HG03457 (cell line): ENCODE measurements at regions not wholly inside any gene's neighbourhood (a gene's known extent, or its start where the extent isn't known, plus 50 kb on each side); places are given as distances from the start of the nearest gene placed in this dataset.

Experiments
- ATAC-seq: cut with Tn5 transposase; IDR thresholded peaks from one replicate; pipeline ENCODE4 v1.9.1; 2021; ENCODE audit warnings: moderate number of reproducible peaks; ENCODE audit not compliant: unreplicated experiment

DNA sequence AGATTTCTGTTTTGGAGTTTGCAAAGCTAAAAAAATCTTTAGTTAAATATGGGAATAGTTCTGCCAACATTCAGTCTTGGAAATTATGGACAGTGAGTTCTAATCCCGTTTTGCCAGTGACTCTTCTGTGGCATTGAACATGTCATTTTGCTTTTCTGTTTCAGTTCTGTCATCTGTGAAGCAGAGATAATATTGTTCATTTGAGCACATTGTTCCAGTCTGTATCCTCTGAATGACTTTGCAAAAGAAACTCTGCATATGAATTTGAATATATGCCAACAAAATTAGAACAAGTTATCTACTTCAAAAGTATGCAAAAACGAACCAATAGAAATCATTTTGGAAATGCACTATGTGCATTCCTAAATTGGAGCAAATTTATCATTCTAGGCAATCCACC lies 746.0 kb upstream of the POT1 start:
- ATAC-seq, result no peak

DNA sequence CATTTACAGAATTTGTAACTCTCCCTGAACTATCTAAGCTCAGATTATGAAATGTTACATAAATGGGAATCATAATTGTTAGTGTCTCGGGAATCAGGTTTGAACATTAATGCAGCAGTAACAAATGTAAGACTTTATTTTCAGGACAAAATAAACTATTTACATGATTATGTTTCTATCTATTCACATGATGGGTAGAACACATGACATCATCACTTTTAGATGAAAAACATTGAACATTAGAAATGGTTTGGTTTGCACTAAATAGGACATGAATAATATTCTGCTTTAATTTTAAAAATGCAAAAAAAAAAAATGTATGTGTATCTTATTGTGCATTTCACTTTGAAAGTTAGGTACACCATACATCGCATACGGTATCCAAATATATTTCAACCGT lies 745.5 kb upstream of the POT1 start:
- no peak for ATAC-seq

DNA sequence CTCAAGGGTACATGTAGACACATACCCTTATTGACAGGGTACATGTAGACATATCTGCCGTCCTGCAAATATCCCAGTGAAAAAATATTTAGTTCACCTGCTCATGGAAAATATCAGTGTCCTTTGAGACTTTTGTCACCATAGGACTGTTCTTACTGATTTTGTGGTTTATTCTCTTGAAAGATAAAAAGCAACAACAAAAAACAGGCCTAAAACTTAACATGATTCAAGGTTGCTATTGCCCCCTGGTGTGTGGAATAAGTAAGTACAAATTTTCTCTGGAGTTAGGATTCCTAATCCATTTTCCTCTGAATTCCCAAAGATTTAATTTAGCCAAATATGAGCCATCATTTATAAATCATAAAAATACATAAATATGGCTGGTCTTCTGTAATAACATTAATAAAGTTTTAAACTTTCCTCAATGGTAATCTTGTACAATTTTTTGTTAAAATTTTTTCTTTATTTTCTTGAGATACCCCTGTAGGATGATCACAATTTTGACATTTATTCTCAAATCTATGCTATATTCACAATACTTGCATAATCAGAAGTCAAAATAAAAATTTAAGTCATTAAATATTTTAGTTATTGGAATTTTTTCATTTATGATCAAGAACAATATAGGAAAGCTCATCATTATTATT lies 741.4 kb upstream of the POT1 start:
- ATAC-seq, result no peak

DNA sequence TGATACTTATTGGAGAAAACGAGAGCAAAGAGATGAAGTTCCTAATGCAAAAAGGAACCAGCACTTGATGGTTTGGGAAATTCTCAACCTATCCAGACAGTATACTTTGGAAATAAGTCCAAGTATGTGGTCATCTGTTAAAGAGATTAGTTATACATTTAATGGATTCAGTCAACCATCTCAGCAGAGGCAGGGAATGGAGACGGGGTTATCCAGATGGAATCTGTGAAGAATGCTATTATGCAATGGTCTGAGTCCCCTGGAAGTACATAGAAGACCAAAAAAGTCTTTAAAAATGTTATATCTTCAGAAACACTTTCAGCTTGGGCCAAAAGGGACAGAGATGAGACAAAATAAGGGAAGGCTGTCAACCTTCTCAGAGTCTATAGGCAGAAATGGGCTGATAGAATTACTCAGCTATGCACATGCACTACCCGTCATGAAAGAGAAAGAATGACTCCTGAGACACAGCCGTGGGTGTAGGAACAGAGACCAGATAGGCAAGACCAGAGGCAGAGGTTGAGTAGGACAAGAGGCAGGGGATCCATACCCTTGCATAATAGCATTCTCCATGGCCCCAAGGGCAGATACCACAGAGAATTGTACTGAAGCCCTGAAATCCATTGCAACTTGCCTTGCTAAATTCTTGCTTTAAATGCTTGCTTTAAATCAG lies 738.8 kb upstream of the POT1 start:
- ATAC-seq, result no peak

DNA sequence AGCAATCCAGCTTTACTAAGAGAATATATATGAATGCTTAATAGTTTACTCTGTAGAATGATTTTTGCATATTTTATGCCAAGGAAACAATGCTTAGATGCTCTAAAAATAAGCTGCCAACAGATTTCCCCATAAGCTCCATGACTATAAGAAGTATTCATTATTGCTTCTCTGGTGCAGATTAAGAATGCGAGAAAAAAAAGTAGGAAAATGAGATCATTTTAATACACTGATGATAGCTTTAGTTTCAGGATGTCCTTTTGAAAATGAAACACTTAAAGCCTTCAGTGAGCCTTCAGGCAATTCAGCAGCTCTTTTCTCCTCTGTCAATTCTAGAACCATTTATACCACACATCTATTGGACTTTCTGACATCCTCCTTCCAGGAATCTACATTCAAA lies 735.0 kb upstream of the POT1 start:
- ATAC-seq, result no peak

DNA sequence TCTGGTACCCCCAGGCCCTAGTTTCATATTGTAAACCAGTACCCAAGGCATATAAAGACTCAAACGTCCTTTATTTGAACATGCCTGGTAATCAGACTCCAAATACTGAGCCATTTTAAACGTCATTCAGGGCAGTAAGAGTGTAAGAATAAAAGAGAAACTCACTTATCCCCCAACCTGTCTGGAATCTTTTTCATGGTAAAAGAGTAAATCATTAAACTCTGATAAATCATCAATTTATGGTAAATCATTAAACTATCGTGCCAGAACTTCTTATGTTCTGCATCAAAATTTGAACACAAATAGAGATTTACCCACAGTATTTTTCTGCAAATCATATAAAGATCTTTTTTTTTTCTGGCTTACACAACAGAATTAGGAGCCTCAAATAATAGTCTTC lies 734.3 kb upstream of the POT1 start:
- ATAC-seq, result no peak

DNA sequence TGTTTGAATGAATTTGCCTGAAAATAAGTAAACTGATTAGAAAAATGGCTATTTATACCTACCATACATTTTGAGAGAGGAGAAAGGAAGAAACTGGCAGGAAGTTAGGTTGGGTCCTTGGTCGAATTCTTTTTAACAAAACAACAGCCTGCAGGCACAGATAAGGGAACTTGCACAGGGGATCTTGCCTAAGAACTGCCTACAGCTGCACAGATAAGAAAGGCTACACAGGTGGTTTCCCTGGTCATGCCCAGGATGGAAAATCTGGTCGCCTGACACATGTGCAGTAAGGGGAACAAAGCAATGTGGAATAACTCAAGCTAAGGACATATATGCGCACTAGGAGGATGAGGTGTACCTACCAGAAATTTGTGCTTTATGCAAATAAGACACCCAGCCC lies 732.1 kb upstream of the POT1 start:
- no peak for ATAC-seq

DNA sequence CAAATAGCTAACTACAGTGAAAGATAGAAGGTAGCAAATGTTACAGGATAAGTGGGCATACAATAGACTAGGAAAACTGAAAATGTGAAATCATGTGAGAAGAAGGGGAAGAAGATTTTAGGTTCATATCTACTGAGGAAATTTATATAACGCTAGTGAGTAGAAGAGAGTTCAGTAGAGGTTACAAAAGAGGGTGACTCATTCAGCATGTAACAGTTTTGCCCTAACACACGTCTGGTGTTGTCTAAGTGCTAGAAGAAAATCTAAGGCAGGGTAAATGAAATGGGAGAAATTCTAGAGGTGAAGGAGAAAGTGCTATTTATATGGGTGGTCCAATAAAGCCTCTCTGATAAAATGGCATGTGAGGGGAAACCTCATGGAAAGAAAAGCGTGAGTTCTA lies 731.4 kb upstream of the POT1 start:
- ATAC-seq, result no peak

DNA sequence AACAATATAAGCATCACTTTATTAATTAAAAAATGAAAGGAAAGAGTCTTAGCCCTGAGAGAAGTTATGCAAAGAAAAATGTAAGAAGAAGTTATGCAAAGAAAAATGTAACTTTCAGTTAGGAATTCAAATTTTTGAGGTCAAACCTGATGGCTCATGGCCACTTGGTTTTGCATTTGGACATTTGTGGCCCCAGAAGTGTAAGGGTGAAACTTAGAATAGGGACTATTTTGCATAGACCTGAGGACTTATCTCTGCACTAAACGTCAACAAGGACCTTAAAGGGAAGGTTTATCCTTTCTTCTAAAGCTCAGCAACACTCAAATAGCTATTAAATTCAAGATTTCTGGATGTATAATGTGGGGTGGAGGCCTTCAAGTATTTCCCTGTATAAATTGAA lies 724.5 kb upstream of the POT1 start:
- ATAC-seq, result no peak

DNA sequence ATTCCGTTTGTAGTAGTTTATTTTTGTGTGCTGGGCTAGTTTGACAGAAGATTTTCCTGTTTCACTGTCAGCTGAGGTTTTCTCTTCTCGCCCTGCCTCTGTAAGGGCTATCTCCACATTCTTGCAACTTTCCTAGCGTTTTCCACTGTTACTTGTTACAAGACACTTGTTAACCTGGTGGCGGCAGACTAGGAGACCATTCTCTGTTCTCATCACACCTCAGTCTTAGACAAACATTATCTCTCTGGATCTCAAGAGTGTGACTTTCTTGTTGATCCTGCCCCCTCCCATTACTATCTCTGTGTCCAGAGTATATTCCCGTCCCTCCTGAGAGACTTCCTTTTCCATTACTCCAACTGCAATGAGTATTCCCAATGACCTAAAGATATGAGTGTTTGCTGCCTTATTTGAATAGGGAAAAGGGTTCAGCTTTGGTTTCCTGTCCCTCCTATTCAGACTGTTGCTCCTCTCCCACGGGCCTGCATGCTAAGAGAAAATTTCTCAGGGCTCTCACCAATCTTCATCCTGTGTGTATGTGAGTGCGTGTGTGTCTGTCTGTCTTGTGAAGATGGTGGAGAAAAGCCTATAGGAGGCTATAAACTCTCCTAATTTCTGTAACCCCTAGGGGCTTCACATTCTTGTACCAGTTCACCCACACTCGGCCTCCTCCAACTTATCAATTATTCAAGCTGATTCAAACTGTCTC lies 722.4 kb upstream of the POT1 start:
- no peak for ATAC-seq

DNA sequence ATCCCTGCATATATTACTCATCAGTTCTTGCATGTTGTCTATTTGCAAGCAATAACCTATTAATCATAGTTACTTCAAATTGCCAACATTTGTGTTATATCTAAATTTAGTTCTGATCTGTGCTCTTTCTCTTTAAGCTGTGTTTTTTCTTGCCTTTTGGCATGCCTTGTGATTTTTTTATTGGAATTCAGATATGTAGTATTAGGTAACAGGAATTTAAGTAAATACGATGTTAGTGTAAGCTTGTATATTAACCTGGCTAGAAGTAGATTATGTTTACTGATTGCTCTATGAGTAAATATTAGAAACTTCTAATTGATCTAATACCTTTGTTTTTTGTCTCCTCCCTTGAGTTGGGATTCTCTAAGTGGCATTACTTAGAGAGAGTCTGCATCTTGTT lies 718.9 kb upstream of the POT1 start:
- no peak for ATAC-seq

DNA sequence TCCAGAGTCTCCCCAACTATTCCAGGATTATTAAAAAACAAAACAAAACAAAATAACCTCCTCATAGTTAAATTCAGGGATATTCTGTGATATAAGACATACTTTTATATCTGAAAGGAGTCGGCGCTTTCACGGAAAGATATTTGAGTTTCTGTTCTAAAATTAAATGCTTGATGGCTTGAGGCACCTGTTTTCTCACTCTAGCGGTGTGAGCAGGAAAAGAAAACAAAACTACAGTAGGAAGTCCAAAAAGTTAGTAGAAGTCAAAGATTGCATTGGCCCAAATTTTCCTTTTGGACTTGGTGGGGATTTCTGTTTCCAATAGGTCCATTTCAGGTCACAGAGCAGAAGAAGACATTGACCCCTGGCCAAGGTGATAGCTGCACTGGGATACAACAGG lies 716.1 kb upstream of the POT1 start:
- ATAC-seq, result no peak

DNA sequence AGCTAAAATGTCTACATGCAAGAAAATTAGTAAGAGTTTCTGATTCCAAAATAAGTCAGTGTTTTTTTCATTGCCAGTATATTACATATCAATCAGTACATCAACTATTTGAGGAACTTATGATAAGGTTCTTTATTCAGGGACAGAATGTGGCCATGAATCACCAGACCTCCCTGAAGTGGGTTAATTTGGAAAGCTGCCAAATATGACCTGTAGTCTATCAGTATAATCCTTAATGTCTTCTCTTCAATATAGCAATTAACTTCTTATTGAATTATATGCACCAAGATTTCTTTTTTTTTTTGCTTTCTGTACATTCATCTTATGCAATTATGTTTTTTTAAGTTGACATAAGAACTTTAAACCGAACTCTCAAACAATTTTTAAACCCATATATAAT lies 714.5 kb upstream of the POT1 start:
- no peak for ATAC-seq

DNA sequence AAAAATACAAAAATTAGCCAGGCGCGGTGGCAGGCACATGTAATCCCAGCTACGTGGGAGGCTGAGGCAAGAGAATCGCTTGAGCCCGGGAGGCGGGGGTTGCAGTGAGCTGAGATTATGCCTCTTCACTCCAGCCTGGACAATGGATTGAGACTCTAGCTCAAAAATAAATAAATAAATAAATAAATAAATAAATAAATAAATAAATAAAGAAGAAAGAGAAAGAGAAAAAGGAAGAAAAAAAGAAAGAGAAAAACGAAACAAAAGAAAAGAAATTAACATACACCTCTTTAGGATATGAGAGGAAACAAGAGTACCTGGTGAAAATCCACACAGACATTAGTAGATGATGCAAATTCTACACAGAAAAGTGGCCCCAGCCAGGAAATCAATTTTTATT lies 713.7 kb upstream of the POT1 start:
- no peak for ATAC-seq

DNA sequence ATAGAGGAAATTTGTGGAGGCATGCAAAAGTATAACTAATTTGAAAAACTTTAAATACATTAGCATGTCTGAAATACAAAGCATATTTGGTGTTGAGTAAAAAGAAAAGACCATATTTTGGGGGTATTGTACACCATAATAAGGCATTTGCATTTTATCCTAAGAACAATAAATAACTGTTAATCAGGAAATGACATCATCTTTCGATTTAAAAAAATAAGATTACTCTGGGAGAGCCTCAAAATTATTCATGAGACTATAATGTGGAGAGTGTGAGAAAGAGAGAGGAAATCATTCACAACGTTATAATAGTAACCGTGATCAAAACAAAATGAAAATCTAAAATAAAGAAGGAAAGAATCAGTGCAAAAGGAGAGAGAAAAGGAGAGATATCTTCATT lies 712.3 kb upstream of the POT1 start:
- no peak for ATAC-seq

DNA sequence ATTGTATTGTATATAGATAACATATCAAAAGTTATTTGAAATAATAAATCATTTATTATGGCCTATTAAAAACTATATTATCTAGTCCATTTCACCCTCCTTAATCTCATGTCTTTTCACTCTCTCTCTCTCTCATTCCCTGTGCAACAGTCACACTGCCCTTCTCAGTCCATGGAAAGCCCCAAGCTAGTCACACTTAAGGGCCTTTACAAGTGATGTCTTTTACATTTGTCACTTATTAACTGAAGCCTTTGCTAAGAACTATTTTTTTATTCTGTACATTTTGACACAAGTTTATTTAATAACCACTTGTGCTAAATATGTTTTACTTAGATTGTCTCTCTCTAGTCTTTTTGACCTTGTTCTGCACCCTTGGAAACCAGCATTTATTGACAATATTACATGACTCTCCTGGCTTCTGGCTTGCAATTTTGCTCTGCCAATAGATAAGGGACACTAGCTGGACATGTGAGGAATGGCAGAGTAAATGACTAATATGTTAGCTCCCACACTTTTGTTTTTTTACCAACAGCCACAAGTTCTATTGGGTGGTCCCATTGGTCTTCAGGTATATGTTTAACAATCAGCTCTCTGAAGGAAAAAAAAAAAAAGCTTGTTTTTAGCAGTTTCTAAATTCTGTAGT lies 706.8 kb upstream of the POT1 start:
- ATAC-seq, result no peak

DNA sequence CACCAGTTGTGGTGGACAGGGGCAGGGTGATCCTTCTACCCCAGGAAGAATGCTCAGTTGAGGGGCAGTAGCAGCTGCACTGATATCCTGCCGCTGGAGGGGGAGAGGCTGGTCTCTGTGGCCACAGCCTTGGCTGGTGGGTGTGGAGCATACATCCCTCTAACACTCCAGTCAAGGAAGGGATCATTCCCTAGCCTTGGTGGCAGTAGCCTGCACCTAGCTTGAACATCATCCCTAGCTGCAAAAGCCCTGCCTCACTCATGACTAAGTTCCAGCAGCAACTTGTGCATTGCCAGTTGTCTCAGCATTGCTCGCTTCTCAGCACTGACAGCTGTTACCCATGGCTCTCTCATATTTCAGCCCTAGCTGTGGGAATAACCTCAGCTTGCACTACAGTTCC lies 688.9 kb upstream of the POT1 start:
- no peak for ATAC-seq

DNA sequence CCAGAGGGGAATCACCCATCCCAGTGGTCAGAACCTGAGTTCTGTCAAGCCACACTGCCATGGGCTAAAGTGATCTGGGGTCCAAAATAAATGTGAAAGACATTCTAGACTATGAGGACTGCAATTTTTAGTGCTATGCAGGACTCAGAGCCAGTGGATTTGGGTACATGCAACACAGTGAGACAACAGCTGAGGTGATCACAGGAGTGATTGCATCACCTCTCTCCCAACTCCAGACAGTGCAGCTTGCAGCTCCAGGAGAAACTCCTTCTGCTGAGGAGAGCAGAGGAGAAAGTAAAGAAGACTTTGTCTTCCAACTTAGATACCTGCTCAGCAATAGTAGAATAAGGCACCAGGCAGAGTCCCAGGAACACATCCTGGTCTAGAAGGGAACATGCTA lies 682.0 kb upstream of the POT1 start:
- ATAC-seq, result no peak

DNA sequence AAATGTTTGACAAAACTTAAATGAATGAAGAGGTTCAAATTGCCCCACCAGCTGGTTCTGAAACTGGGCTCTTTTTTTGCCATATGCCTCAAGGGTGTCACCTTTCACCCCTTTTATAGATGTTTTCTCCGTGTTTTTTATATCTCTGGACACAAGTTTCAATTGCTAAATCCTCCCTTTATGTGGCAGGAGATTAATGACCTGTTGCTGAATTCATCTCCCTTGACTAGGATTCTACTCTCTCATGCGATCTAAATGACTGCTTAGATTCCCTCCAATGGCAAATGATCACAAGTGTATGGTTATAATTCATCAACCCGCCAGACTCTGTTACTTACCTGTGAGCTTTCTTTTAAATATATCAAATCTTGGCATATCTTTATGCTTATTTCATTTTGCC lies 677.0 kb upstream of the POT1 start:
- ATAC-seq, result no peak

DNA sequence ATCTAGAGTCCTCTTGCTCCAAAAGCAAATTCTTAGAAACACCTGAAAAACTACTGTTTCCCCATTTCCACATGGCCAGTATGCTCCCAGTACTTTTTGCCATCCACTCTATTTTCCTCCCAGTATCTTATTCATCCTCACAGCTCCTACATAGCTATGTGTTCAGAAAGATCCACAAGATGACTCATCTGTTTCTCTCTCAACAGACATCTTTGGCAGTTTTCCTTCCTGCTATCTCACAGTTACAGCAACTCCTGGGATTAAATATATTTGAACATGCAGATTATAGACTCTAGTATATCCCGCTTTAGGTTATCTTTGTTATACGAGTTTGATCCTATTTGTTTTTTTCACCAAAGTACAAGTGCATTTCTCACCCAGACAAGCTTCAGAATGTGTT lies 675.6 kb upstream of the POT1 start:
- no peak for ATAC-seq

DNA sequence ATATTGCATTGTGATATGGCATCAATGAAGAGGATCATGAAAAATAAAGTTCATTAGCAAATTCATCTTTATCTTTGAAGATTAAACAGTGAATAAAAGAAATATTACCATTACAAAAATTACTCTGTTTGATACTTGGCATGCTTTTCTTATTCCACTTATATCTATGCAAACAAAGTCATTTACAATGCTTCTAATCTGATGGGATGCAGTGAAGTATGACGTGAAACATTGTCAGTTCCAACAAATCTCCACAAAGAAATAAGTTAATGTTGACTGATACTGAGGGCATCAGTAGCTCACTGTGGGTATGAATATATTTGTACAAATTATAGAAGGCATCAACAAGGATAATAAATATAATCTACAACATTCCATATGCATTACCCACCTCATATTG lies 672.8 kb upstream of the POT1 start:
- no peak for ATAC-seq

DNA sequence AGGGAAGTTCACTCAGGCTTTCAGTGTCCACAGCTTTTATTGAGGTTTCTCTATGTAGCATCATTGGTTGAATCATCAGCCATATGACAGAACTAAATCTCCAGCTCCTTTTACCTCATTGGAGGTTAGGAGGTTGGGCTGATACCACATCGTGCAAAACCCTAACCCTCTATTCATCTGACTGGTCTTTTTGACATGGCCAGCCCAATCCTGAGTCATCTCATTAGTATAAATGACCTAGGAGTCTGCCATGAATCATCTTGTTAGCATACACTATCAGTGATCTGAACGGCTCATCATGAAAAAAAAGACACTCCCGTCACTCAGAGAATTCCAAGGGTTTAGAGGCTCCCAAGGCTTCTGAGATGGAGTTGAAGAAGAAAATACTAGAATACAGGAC lies 669.8 kb upstream of the POT1 start:
- no peak for ATAC-seq
